Stimulated activated naive CD8-positive, alpha-beta T cell treated with anti-CD3 and anti-CD28 coated beads, Interleukin-15, amount 100 ng/mL, for 72 hours (primary cell): ENCODE measurements at regions not wholly inside any gene's neighbourhood (a gene's known extent, or its start where the extent isn't known, plus 50 kb on each side); places are given as distances from the start of the nearest gene placed in this dataset.
"Not testable (repeated sequence)": the region's sequence is repeated elsewhere in the genome, so short reads cannot be mapped to it uniquely, and the experiment has no call there.

Source experiments
- ATAC-seq: fragments of 150-1000 bp; cut with Tn5 transposase; 2 replicates; pipeline ENCODE4 v1.10.0; 2021; ENCODE audit warnings: mild to moderate bottlenecking, moderate library complexity
- DNase-seq, 2 donors: peaks; one replicate each; pipeline ENCODE4 v3.0.0; 2021 to 2022
- H3K27ac Mint-ChIP-seq, 2 donors: one replicate each; pipeline ENCODE4 v1.8.0; 2022; ENCODE audit warnings: mild to moderate bottlenecking in 2 of 2, mixed read lengths in 2 of 2, moderate library complexity in 2 of 2
- H3K27me3 Mint-ChIP-seq: one replicate; pipeline ENCODE4 v1.8.0; 2022; ENCODE audit warnings: mixed read lengths
- H3K4me1 Mint-ChIP-seq: one replicate; pipeline ENCODE4 v1.8.0; 2022; ENCODE audit warnings: mild to moderate bottlenecking, mixed read lengths
- H3K4me3 Mint-ChIP-seq, 2 donors: one replicate each; pipeline ENCODE4 v1.8.0; 2022; ENCODE audit warnings: mild to moderate bottlenecking in 2 of 2, mixed read lengths in 2 of 2, moderate library complexity in 1 of 2
- H3K9me3 Mint-ChIP-seq, 2 donors: one replicate each; pipeline ENCODE4 v1.8.0; 2022; ENCODE audit warnings: mixed read lengths in 2 of 2

GRCh38 chr16:18263046-18263445, 73.5 kb downstream of the NPIPA8 start:
- H3K27ac Mint-ChIP-seq, H3K4me3 Mint-ChIP-seq, H3K4me1 Mint-ChIP-seq, DNase-seq, H3K9me3 Mint-ChIP-seq, ATAC-seq, H3K27me3 Mint-ChIP-seq: not testable (repeated sequence)

GRCh38 chr16:18261848-18262247, 74.7 kb downstream of the NPIPA8 start:
- not testable (repeated sequence) for ATAC-seq, H3K9me3 Mint-ChIP-seq, DNase-seq

GRCh38 chr16:18259496-18260176, 76.9 kb downstream of the NPIPA8 start:
- H3K27me3 Mint-ChIP-seq, H3K4me1 Mint-ChIP-seq, ATAC-seq, H3K4me3 Mint-ChIP-seq, H3K27ac Mint-ChIP-seq, DNase-seq, H3K9me3 Mint-ChIP-seq: not testable (repeated sequence)

More at GRCh38 chr16:18261848-18262247, 74.7 kb downstream of the NPIPA8 start:
- H3K27me3 Mint-ChIP-seq, H3K27ac Mint-ChIP-seq, H3K4me3 Mint-ChIP-seq, H3K4me1 Mint-ChIP-seq: not testable (repeated sequence)

GRCh38 chr16:18252943-18253342, 83.6 kb downstream of the NPIPA8 start:
- H3K4me1 Mint-ChIP-seq, H3K27me3 Mint-ChIP-seq, H3K4me3 Mint-ChIP-seq: not testable (repeated sequence)

GRCh38 chr16:18230505-18230904, 106.0 kb downstream of the NPIPA8 start:
- not testable (repeated sequence) for DNase-seq, H3K4me1 Mint-ChIP-seq, H3K27me3 Mint-ChIP-seq, ATAC-seq, H3K27ac Mint-ChIP-seq, H3K9me3 Mint-ChIP-seq, H3K4me3 Mint-ChIP-seq

More at GRCh38 chr16:18252943-18253342, 83.6 kb downstream of the NPIPA8 start:
- H3K9me3 Mint-ChIP-seq, ATAC-seq, H3K27ac Mint-ChIP-seq, DNase-seq: not testable (repeated sequence)

- not testable (repeated sequence) for H3K27ac Mint-ChIP-seq, H3K27me3 Mint-ChIP-seq, DNase-seq, H3K9me3 Mint-ChIP-seq, ATAC-seq, H3K4me1 Mint-ChIP-seq, H3K4me3 Mint-ChIP-seq
Measured at GRCh38 chr16:18222054-18223009, 114.2 kb downstream of the NPIPA8 start.

- H3K4me1 Mint-ChIP-seq, H3K27ac Mint-ChIP-seq, ATAC-seq, DNase-seq, H3K9me3 Mint-ChIP-seq, H3K4me3 Mint-ChIP-seq, H3K27me3 Mint-ChIP-seq: not testable (repeated sequence)
Measured at GRCh38 chr16:18217741-18218140, 118.8 kb downstream of the NPIPA8 start.

- not testable (repeated sequence) for H3K27ac Mint-ChIP-seq, H3K4me1 Mint-ChIP-seq, H3K4me3 Mint-ChIP-seq, ATAC-seq, DNase-seq, H3K27me3 Mint-ChIP-seq, H3K9me3 Mint-ChIP-seq
Measured at GRCh38 chr16:18216814-18217213, 119.7 kb downstream of the NPIPA8 start.

- not testable (repeated sequence) for H3K27ac Mint-ChIP-seq, H3K4me3 Mint-ChIP-seq, H3K27me3 Mint-ChIP-seq, H3K4me1 Mint-ChIP-seq, DNase-seq, ATAC-seq, H3K9me3 Mint-ChIP-seq
Measured at GRCh38 chr16:18213810-18214209, 122.7 kb downstream of the NPIPA8 start.

- DNase-seq, ATAC-seq: not testable (repeated sequence)
Measured at GRCh38 chr16:18211505-18211904, 125.0 kb downstream of the NPIPA8 start.

GRCh38 chr16:18204786-18205185, 131.8 kb downstream of the NPIPA8 start:
- H3K27ac Mint-ChIP-seq, H3K4me3 Mint-ChIP-seq, DNase-seq, H3K4me1 Mint-ChIP-seq, H3K27me3 Mint-ChIP-seq, ATAC-seq, H3K9me3 Mint-ChIP-seq: not testable (repeated sequence)

More at GRCh38 chr16:18211505-18211904, 125.0 kb downstream of the NPIPA8 start:
- H3K4me1 Mint-ChIP-seq, H3K27me3 Mint-ChIP-seq, H3K4me3 Mint-ChIP-seq, H3K9me3 Mint-ChIP-seq, H3K27ac Mint-ChIP-seq: not testable (repeated sequence)

GRCh38 chr16:18204309-18204708, 132.2 kb downstream of the NPIPA8 start:
- DNase-seq, H3K4me3 Mint-ChIP-seq, H3K4me1 Mint-ChIP-seq: not testable (repeated sequence)

GRCh38 chr16:18201511-18201910, 135.0 kb downstream of the NPIPA8 start:
- ATAC-seq, H3K27ac Mint-ChIP-seq, H3K4me3 Mint-ChIP-seq, DNase-seq, H3K27me3 Mint-ChIP-seq, H3K9me3 Mint-ChIP-seq, H3K4me1 Mint-ChIP-seq: not testable (repeated sequence)

More at GRCh38 chr16:18204309-18204708, 132.2 kb downstream of the NPIPA8 start:
- H3K27ac Mint-ChIP-seq, H3K27me3 Mint-ChIP-seq, H3K9me3 Mint-ChIP-seq, ATAC-seq: not testable (repeated sequence)

GRCh38 chr16:18192389-18192788, 144.1 kb downstream of the NPIPA8 start:
- not testable (repeated sequence) for H3K27ac Mint-ChIP-seq, H3K4me3 Mint-ChIP-seq, H3K4me1 Mint-ChIP-seq, H3K27me3 Mint-ChIP-seq, H3K9me3 Mint-ChIP-seq, ATAC-seq, DNase-seq

- not testable (repeated sequence) for H3K9me3 Mint-ChIP-seq
Measured at GRCh38 chr16:18190179-18190578, 146.4 kb downstream of the NPIPA8 start.

GRCh38 chr16:18184755-18185154, 151.8 kb downstream of the NPIPA8 start:
- H3K27me3 Mint-ChIP-seq, DNase-seq, ATAC-seq, H3K4me3 Mint-ChIP-seq, H3K4me1 Mint-ChIP-seq, H3K27ac Mint-ChIP-seq, H3K9me3 Mint-ChIP-seq: not testable (repeated sequence)

More at GRCh38 chr16:18190179-18190578, 146.4 kb downstream of the NPIPA8 start:
- not testable (repeated sequence) for H3K4me1 Mint-ChIP-seq, ATAC-seq, DNase-seq, H3K4me3 Mint-ChIP-seq, H3K27ac Mint-ChIP-seq, H3K27me3 Mint-ChIP-seq
